Erythroblast (primary cell): ENCODE measurements at regions not wholly inside any gene's neighbourhood (a gene's known extent, or its start where the extent isn't known, plus 50 kb on each side); places are given as distances from the start of the nearest gene placed in this dataset.

Experiments
- GATA1 ChIP-seq: IDR thresholded peaks from 2 replicates; pipeline ENCODE4 v1.6.1; 2011; ENCODE audit warnings: low read depth, mild to moderate bottlenecking, control low read depth, low read length, moderate library complexity
- POLR2A ChIP-seq: IDR thresholded peaks from 2 replicates; pipeline ENCODE4 v1.6.1; 2011; ENCODE audit warnings: mild to moderate bottlenecking, low read length

- TF ChIP-seq POLR2A (no peak), GATA1 (no peak)
Observed at GRCh38 chr18:2028986-2029385, 542.3 kb downstream of the METTL4 start.
